B cell (primary cell): ENCODE measurements at regions not wholly inside any gene's neighbourhood (a gene's known extent, or its start where the extent isn't known, plus 50 kb on each side); places are given as distances from the start of the nearest gene placed in this dataset.

Source experiments
- ATAC-seq: fragments of 200-7000 bp; cut with Tn5 transposase; one replicate; pipeline ENCODE4 v1.10.0; 2021; ENCODE audit warnings: low read depth, mild to moderate bottlenecking, moderate number of reproducible peaks, moderate library complexity
- CTCF ChIA-PET: fragments of 350-600 bp; sonication (Branson Sonifier 250); formaldehyde crosslinking; loops from one replicate; lab custom pipeline; 2021; ENCODE audit warnings: antibody characterized with exemption, inconsistent platforms; lab: Charles Lee
- POLR2A ChIA-PET: fragments of 350-600 bp; sonication (Branson Sonifier 250); formaldehyde crosslinking; loops from one replicate; lab custom pipeline; 2021; ENCODE audit warnings: antibody characterized with exemption; lab: Charles Lee
- DNase-seq: peaks from one replicate; pipeline ENCODE4 v3.0.0; 2013
- H2AFZ ChIP-seq: 2 replicates; pipeline ENCODE4 v1.6.1; 2012; ENCODE audit warnings: mild to moderate bottlenecking, low read depth, low read length; ENCODE audit not compliant: insufficient read depth, poor library complexity, severe bottlenecking
- H3K27ac ChIP-seq, 2 donors: 1 replicate in 1 of 2; 2 replicates in 1 of 2; pipeline ENCODE4 v1.5.1; 2012 to 2013; ENCODE audit warnings: low read length in 2 of 2, mild to moderate bottlenecking in 2 of 2, moderate library complexity in 1 of 2
- H3K27me3 ChIP-seq, 4 experiments: fragments of 200-600 bp in 1 of 4; sonication (generic) in 1 of 4; replicated peaks in 1 of 4; 1 replicate in 2 of 4; 2 replicates in 2 of 4; pipeline versions ENCODE4 v1.6.1 to v1.7.0; 2013 to 2016; ENCODE audit warnings: low read length in 3 of 4, mild to moderate bottlenecking in 2 of 4, mixed read lengths in 1 of 4, moderate library complexity in 1 of 4; ENCODE audit not compliant: insufficient read depth in 4 of 4, control insufficient read depth in 3 of 4; ENCODE audit errors: control extremely low read depth in 1 of 4
- H3K36me3 ChIP-seq, 2 experiments: replicated peaks in 1 of 2; 1 replicate in 1 of 2; 2 replicates in 1 of 2; pipeline versions ENCODE4 v1.6.1 to v1.7.1; 2013; ENCODE audit warnings: low read length in 1 of 2; ENCODE audit not compliant: insufficient read depth in 2 of 2, control insufficient read depth in 1 of 2; ENCODE audit errors: control extremely low read depth in 1 of 2, extremely low read depth in 1 of 2
- H3K4me1 ChIP-seq, 2 donors: fragments of 200-600 bp in 1 of 2; sonication (generic) in 1 of 2; 1 replicate in 1 of 2; 2 replicates in 1 of 2; pipeline versions ENCODE4 v1.5.1 to v1.6.1; 2013 to 2017; ENCODE audit warnings: low read length in 2 of 2; ENCODE audit not compliant: control insufficient read depth in 2 of 2, insufficient read depth in 2 of 2
- H3K4me2 ChIP-seq: replicated peaks from 2 replicates; pipeline ENCODE3; 2012; ENCODE audit warnings: mild to moderate bottlenecking, low read depth, low read length; ENCODE audit not compliant: poor library complexity, severe bottlenecking
- H3K4me3 ChIP-seq, 5 experiments: fragments of 200-600 bp in 1 of 5; sonication (generic) in 1 of 5; 1 replicate in 3 of 5; 2 replicates in 2 of 5; pipeline versions ENCODE4 v1.5.1 to v1.7.0; 2011 to 2016; ENCODE audit warnings: low read length in 4 of 5, mild to moderate bottlenecking in 4 of 5, low read depth in 2 of 5, control low read depth in 1 of 5, moderate library complexity in 1 of 5; ENCODE audit not compliant: insufficient read depth in 1 of 5; ENCODE audit errors: control extremely low read depth in 1 of 5, extremely low read depth in 1 of 5
- H3K79me2 ChIP-seq: fragments of 200-600 bp; sonication (generic); one replicate; pipeline ENCODE4 v1.6.0; 2016; ENCODE audit warnings: low read length; ENCODE audit not compliant: control insufficient read depth, insufficient read depth
- H3K9ac ChIP-seq: fragments of 200-600 bp; sonication (generic); 2 replicates; pipeline ENCODE4 v1.6.1; 2017; ENCODE audit warnings: mild to moderate bottlenecking, low read length, moderate library complexity
- H3K9me3 ChIP-seq, 3 donors: one replicate each; pipeline versions ENCODE4 v1.6.1 to v1.7.1; 2013; ENCODE audit warnings: low read length in 2 of 3; ENCODE audit not compliant: control insufficient read depth in 2 of 3, insufficient read depth in 1 of 3; ENCODE audit errors: control extremely low read depth in 1 of 3
- H4K20me1 ChIP-seq: 2 replicates; pipeline ENCODE4 v1.6.0; 2012; ENCODE audit warnings: mild to moderate bottlenecking, low read length; ENCODE audit not compliant: insufficient read depth, control insufficient read depth, poor library complexity, severe bottlenecking
- H3K27ac Mint-ChIP-seq: one replicate; pipeline ENCODE4 v1.8.0; 2021; ENCODE audit warnings: mixed read lengths
- H3K27me3 Mint-ChIP-seq: one replicate; pipeline ENCODE4 v1.8.0; 2021; ENCODE audit warnings: mixed read lengths
- H3K4me1 Mint-ChIP-seq: one replicate; pipeline ENCODE4 v1.8.0; 2021; ENCODE audit warnings: mixed read lengths
- H3K4me3 Mint-ChIP-seq: one replicate; pipeline ENCODE4 v1.8.0; 2021; ENCODE audit warnings: mixed read lengths
- H3K9me3 Mint-ChIP-seq: one replicate; pipeline ENCODE4 v1.8.0; 2022; ENCODE audit warnings: mixed read lengths; ENCODE audit not compliant: insufficient read depth
- EZH2 ChIP-seq: IDR thresholded peaks from 2 replicates; pipeline ENCODE4 v1.6.1; 2012; ENCODE audit warnings: borderline replicate concordance, low read depth, mild to moderate bottlenecking, moderate library complexity, low read length; ENCODE audit not compliant: insufficient read depth, poor library complexity, severe bottlenecking
- WGBS: methylation state at CpG from one replicate; pipeline ENCODE4 v1.1.5; 2013; ENCODE audit warnings: missing lambda C conversion rate; ENCODE audit not compliant: insufficient coverage; 5-methylcytosine and 5-hydroxymethylcytosine counted together
- intact Hi-C: fragments of 100-400 bp; cut with micrococcal nuclease; formaldehyde crosslinking; loops from one replicate; pipeline ENCODE4 v1.10.0; 2022
- TF ChIP-seq, protein P1 (sequence below): fragments of 200-600 bp; IDR thresholded peaks from one replicate; pipeline ENCODE4 v1.8.0; 2022; ENCODE audit warnings: antibody characterized with exemption, mild to moderate bottlenecking

DNA sequence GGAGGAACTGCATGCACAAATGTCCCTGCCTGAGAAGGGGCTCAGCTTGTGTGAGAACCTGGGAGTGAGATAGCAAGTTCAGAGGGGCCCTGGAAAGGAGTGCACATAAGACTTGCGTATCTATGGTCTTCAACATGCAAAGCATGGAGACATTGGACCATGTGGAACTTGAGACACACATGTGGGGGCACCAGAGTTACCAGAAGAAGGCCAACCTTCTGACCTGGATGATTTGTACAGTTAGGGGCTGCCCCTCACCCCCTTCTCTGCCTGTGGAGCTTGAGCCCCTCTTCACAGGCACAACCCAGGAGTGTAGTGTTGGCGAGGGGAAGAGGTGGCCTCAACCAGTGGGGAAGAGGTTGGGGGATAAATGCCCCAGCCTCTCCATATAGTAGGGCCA lies 165.0 kb upstream of the ARL4C start:
- Mint-ChIP-seq H3K4me3 (no peak overlapping the region), H3K9me3 (peaks cover 4% of the 10 kb centered on the region), H3K27me3 (peaks cover 17% of the 10 kb centered on the region), H3K27ac (no peak overlapping the region), H3K4me1 (no peaks in the 10 kb centered on the region)
- Histone ChIP-seq H3K9ac (no peak overlapping the region), H3K9me3 (peaks cover 0 to 14% (median 3%) of the 10 kb centered on the region in 3 donors), H2AFZ (no peak overlapping the region), H3K4me3 (no peak overlapping the region), H3K27me3 (peaks cover 0 to 2% (median 0%) of the 10 kb centered on the region in 4 experiments), H3K4me2 (no peak overlapping the region), H4K20me1 (no peaks in the 10 kb centered on the region), H3K79me2 (no peaks in the 10 kb centered on the region), H3K36me3 (no peaks in the 10 kb centered on the region), H3K27ac (no peak overlapping the region), H3K4me1 (no peaks in the 10 kb centered on the region)
- POLR2A ChIA-PET, result no interaction called here
- TF ChIP-seq, protein P1, sequence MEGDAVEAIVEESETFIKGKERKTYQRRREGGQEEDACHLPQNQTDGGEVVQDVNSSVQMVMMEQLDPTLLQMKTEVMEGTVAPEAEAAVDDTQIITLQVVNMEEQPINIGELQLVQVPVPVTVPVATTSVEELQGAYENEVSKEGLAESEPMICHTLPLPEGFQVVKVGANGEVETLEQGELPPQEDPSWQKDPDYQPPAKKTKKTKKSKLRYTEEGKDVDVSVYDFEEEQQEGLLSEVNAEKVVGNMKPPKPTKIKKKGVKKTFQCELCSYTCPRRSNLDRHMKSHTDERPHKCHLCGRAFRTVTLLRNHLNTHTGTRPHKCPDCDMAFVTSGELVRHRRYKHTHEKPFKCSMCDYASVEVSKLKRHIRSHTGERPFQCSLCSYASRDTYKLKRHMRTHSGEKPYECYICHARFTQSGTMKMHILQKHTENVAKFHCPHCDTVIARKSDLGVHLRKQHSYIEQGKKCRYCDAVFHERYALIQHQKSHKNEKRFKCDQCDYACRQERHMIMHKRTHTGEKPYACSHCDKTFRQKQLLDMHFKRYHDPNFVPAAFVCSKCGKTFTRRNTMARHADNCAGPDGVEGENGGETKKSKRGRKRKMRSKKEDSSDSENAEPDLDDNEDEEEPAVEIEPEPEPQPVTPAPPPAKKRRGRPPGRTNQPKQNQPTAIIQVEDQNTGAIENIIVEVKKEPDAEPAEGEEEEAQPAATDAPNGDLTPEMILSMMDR, result no peak
- TF ChIP-seq EZH2, result no peak
- no peak for DNase-seq
- intact Hi-C loops, result no loop called here
- CTCF ChIA-PET, result no interaction called here
- no peak for ATAC-seq
- WGBS, result 62% methylated on average over 1 of the region's 2 CpGs

DNA sequence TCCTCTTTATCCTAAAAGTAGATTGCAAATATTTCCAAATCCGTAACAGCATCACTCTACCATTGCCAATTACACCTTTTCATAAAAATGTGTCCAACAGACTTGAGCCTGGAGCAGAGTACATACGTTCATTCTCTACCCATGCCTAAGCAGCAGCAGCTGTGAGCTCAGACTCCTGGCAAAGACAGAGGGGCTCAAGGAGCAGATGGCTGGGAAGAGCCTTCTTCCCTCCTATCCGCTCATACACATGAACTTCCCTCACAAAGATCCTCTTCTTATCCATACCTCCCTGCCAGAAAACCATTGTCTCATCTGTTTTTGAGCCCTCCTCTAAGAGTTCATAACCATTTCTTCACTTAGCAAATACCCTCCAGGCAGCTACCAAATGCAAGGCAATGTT lies 164.3 kb upstream of the ARL4C start:
- H3K36me3 ChIP-seq, result no peaks in the 10 kb centered on the region
- H3K9ac ChIP-seq, result no peak overlapping the region
- no peak overlapping the region for H3K4me3 ChIP-seq
- no peaks in the 10 kb centered on the region for H3K4me1 Mint-ChIP-seq
- H3K79me2 ChIP-seq, result no peaks in the 10 kb centered on the region
- no peak overlapping the region for H3K4me3 Mint-ChIP-seq
- H3K27ac ChIP-seq, result no peak overlapping the region
- H3K9me3 Mint-ChIP-seq, result peaks cover 4% of the 10 kb centered on the region
- H4K20me1 ChIP-seq, result no peaks in the 10 kb centered on the region
- H3K9me3 ChIP-seq, result peaks cover 0 to 14% (median 3%) of the 10 kb centered on the region in 3 donors
- H3K27me3 ChIP-seq, result no peaks in the 10 kb centered on the region
- H3K27ac Mint-ChIP-seq, result no peak overlapping the region
- DNase-seq, result no peak
- TF ChIP-seq, protein P1, result no peak
- no peak for TF ChIP-seq EZH2
- H3K27me3 Mint-ChIP-seq, result peaks cover 17% of the 10 kb centered on the region
- no peak overlapping the region for H3K4me2 ChIP-seq
- ChIA-PET CTCF (no interaction called here), POLR2A (no interaction called here)
- no peaks in the 10 kb centered on the region for H3K4me1 ChIP-seq
- 100% methylated on average over 3 of the region's 3 CpGs for WGBS
- no peak for ATAC-seq
- no peak overlapping the region for H2AFZ ChIP-seq
- intact Hi-C loops, result no loop called here
